Effector memory CD8-positive, alpha-beta T cell (primary cell): ENCODE measurements at regions not wholly inside any gene's neighbourhood (a gene's known extent, or its start where the extent isn't known, plus 50 kb on each side); places are given as distances from the start of the nearest gene placed in this dataset.

Source experiments
- ATAC-seq: fragments of 150-1000 bp; cut with Tn5 transposase; replicated peaks from 2 replicates; pipeline ENCODE4 v1.10.0; 2021; ENCODE audit warnings: mild to moderate bottlenecking, moderate library complexity
- DNase-seq, 3 experiments: peaks; one replicate each; pipeline ENCODE4 v3.0.0; 2021
- H3K27ac Mint-ChIP-seq, 2 donors: one replicate each; pipeline ENCODE4 v1.8.0; 2022; ENCODE audit warnings: mild to moderate bottlenecking in 2 of 2, mixed read lengths in 2 of 2, moderate library complexity in 2 of 2
- H3K27me3 Mint-ChIP-seq, 2 donors: one replicate each; pipeline ENCODE4 v1.8.0; 2022; ENCODE audit warnings: mixed read lengths in 2 of 2
- H3K36me3 Mint-ChIP-seq: one replicate; pipeline ENCODE4 v1.8.0; 2022; ENCODE audit warnings: mild to moderate bottlenecking, moderate library complexity, mixed read lengths; ENCODE audit not compliant: insufficient read depth
- H3K4me1 Mint-ChIP-seq, 2 donors: one replicate each; pipeline ENCODE4 v1.8.0; 2022; ENCODE audit warnings: low read depth in 2 of 2, mixed read lengths in 2 of 2
- H3K4me3 Mint-ChIP-seq, 2 donors: one replicate each; pipeline ENCODE4 v1.8.0; 2022; ENCODE audit warnings: mild to moderate bottlenecking in 2 of 2, mixed read lengths in 2 of 2, moderate library complexity in 2 of 2
- H3K9me3 Mint-ChIP-seq, 2 donors: one replicate each; pipeline ENCODE4 v1.8.0; 2022; ENCODE audit warnings: mixed read lengths in 2 of 2

DNA sequence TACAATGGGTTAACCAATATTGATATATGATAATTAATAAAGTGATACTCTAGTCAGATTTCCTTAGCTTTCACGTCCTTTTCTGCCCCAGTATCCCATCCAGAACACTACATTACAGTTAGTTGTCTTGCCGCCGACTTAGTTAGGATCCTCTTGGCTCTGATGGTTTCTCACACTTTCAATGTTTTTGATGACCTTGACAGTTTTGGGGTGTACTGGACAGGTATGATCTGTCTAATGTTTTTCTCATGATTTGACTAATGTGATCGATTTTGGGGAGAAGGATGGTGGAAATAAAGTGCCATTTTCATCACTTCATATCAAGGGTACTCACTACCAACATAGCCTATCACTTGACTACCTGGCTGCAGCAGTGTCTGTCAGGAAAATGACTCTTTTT lies 245.0 kb upstream of the TMC3 start:
- no peaks in the 10 kb centered on the region for H3K4me1 Mint-ChIP-seq
- no peaks in the 10 kb centered on the region for H3K9me3 Mint-ChIP-seq
- peaks cover 14 to 21% of the 10 kb centered on the region in 2 donors for H3K27me3 Mint-ChIP-seq
- no peak overlapping the region for H3K4me3 Mint-ChIP-seq
- H3K27ac Mint-ChIP-seq, result no peak overlapping the region
- DNase-seq, result no peak
- ATAC-seq, result no peak
- no peaks in the 10 kb centered on the region for H3K36me3 Mint-ChIP-seq

- no peaks in the 10 kb centered on the region for H3K36me3 Mint-ChIP-seq
- H3K27ac Mint-ChIP-seq, result no peak overlapping the region
- H3K27me3 Mint-ChIP-seq, result peaks cover 20 to 22% of the 10 kb centered on the region in 2 donors
- H3K4me3 Mint-ChIP-seq, result no peak overlapping the region
- no peaks in the 10 kb centered on the region for H3K9me3 Mint-ChIP-seq
- no peaks in the 10 kb centered on the region for H3K4me1 Mint-ChIP-seq
- no peak for DNase-seq
- ATAC-seq, result no peak
Measured at GRCh38 chr15:81612631-81613030, 238.6 kb upstream of the TMC3 start.

- no peaks in the 10 kb centered on the region for H3K4me1 Mint-ChIP-seq
- ATAC-seq (no peak), DNase-seq (no peak)
- no peak overlapping the region for H3K4me3 Mint-ChIP-seq
- no peak overlapping the region for H3K27ac Mint-ChIP-seq
- peaks cover 20 to 22% of the 10 kb centered on the region in 2 donors for H3K27me3 Mint-ChIP-seq
- no peaks in the 10 kb centered on the region for H3K9me3 Mint-ChIP-seq
- no peaks in the 10 kb centered on the region for H3K36me3 Mint-ChIP-seq
Measured at GRCh38 chr15:81611679-81612078, 237.7 kb upstream of the TMC3 start.

DNA sequence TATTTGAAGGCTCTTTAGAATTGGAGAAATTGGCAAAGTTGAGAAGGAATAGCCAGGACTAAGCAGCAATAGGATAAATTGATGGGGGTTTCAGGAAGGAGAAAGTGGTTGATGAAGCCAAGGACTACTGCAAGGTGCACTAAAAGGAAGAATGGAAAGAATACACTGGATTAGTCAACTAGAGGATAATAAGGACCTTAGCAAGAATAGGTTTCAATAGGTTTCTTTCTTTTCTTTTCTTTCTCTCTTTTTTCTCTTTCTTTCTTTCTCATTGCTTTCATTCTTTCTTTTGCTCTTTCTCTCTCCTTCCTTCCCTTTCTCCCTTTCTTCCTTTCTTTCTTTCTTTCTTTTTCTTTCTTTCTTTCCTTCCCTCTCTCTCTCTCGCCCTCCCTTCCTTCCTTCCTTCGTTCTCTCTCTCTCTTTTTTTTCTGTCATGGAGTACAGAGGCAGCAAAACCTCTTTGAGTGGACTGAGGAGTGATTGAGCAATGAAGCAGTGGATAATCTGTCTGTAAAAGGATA lies 234.4 kb upstream of the TMC3 start:
- H3K4me1 Mint-ChIP-seq, result no peaks in the 10 kb centered on the region
- no peak overlapping the region for H3K27ac Mint-ChIP-seq
- peaks cover 26 to 29% of the 10 kb centered on the region in 2 donors for H3K27me3 Mint-ChIP-seq
- no peak for DNase-seq
- no peak for ATAC-seq
- no peak overlapping the region for H3K4me3 Mint-ChIP-seq
- no peaks in the 10 kb centered on the region for H3K9me3 Mint-ChIP-seq
- no peaks in the 10 kb centered on the region for H3K36me3 Mint-ChIP-seq

DNA sequence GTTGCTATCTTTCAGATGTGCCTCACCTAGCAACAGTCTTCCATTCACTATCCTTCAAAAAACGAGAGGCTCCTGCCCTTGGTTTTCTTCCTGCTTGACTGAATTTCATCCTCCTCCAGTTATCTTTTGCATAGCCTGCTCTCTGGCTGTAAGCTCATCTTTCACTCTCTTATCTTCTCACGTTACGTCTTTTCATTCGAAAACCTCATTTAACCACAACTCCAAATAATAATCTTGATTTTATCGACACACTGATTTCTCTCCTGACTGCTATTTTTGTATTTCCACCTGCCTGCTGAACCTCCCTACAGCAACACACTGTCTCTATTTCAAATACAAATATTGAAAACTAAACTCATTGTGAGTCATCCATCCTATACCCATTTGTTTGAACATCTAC lies 230.7 kb upstream of the TMC3 start:
- DNase-seq (no peak), ATAC-seq (no peak)
- Mint-ChIP-seq H3K36me3 (no peaks in the 10 kb centered on the region), H3K27ac (no peak overlapping the region), H3K4me3 (no peak overlapping the region), H3K9me3 (peaks cover 4 to 7% of the 10 kb centered on the region in 2 donors), H3K27me3 (peaks cover 10 to 26% of the 10 kb centered on the region in 2 donors), H3K4me1 (no peaks in the 10 kb centered on the region)

DNA sequence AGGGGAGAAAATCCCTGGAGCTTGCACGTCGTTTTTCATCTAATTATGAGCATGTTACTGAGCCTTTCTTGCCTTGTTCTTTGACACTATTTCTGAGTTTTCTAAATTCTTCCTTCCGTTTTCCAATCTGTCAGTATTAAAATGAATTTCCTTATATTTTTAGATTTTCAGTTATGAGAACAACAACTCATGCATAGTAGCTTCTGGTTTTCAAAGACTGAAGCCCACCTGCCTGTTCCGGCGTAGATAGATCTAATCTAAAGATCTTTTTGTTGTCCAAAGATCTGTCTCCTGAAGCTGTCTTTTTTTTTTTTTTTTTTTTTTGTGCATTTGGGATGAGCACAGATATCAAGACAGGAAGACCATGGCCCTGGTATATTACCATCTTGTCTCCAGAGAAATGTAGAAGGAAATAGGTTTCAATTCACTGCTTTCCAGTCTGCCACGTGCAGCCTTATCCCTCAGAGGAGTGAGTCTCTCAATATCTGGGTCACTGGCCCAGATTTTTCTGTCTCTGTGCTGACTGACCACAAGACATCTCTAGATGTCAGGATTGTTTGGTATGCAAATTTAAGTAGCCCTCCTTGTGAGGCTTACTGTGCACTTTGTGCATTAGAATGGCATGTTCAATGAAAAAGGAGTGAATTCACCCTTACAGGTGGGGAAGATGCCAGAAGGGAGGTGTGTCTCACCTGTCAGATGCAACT lies 222.3 kb upstream of the TMC3 start:
- Mint-ChIP-seq H3K9me3 (peaks cover 9 to 14% of the 10 kb centered on the region in 2 donors), H3K27ac (no peak overlapping the region), H3K27me3 (peaks cover 17 to 26% of the 10 kb centered on the region in 2 donors), H3K36me3 (no peaks in the 10 kb centered on the region), H3K4me3 (no peak overlapping the region), H3K4me1 (no peaks in the 10 kb centered on the region)
- no peak for ATAC-seq
- no peak for DNase-seq

GRCh38 chr15:81595752-81596151 lies 221.7 kb upstream of the TMC3 start:
- peaks cover 17 to 23% of the 10 kb centered on the region in 2 donors for H3K27me3 Mint-ChIP-seq
- H3K27ac Mint-ChIP-seq, result no peak overlapping the region
- no peak for DNase-seq
- no peaks in the 10 kb centered on the region for H3K36me3 Mint-ChIP-seq
- peaks cover 8 to 11% of the 10 kb centered on the region in 2 donors for H3K9me3 Mint-ChIP-seq
- no peak for ATAC-seq
- no peak overlapping the region for H3K4me3 Mint-ChIP-seq
- no peaks in the 10 kb centered on the region for H3K4me1 Mint-ChIP-seq

GRCh38 chr15:81589671-81590070 lies 215.7 kb upstream of the TMC3 start:
- Mint-ChIP-seq H3K27ac (no peak overlapping the region), H3K4me3 (no peak overlapping the region), H3K36me3 (no peaks in the 10 kb centered on the region), H3K9me3 (no peaks in the 10 kb centered on the region), H3K27me3 (peaks cover 0 to 11% of the 10 kb centered on the region in 2 donors), H3K4me1 (no peaks in the 10 kb centered on the region)
- DNase-seq (no peak), ATAC-seq (no peak)

DNA sequence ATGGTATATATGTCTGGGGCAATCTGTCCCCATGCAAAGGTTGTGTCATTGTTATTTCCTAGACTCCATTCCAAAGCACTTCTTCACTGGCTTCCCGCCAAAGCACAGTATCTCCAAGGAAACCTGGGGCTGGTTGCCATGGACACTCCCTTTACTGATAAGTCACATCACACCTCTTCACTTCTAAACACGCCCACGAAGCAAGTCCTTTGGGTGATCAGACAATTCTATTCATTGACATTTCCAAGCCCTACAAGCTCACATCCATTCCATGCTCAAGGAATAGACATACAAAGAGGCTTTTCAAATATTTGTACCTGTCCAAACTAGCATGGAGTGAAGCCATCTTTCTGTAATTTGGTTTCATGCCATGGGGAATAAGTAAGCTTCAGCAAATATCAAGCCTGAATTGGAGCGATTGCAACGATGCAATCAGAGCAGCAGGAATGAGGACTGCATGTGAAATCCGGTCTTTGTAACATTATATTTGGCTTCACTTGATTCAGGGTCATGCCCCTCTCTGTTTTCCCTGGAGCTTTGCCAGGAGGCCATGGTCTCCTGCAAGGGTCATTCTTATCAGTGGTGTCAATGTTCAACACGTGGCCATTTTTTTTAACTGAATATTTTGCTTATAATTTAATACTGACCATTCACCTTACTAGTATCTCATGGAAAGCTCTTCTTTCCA lies 201.6 kb upstream of the TMC3 start:
- no peak for DNase-seq

DNA sequence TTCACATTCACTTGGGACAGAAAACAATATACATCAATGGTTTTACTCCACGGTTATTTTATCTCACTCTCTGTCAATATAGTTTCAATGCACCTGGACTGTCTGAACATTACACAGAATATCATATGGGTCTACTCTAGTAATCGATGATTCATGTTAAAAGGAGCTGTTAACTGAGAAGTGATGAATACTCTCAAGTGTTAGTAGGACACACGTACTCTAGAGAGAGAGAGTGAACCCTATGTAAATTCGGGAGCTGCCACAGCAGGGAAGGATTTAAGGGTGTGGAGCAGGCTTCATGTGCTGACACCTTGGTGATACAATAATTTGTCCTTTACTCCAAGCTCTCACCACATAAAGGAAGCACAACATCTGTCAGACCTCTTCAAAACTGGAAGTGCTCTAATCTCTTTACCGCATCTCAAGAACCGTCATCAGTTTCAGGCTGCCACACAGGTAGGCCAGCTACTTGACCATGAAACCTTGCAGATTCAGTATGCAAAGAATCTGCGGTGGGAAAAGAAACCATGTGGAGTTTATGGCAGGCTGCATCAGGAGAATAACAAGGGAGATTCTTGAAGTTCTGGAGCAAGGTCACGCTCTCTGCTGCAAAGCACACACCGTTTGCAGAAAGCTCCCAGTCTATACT lies 199.2 kb upstream of the TMC3 start:
- Mint-ChIP-seq H3K27me3 (peaks cover 8 to 47% of the 10 kb centered on the region in 2 donors), H3K9me3 (no peaks in the 10 kb centered on the region), H3K4me3 (no peak overlapping the region), H3K36me3 (no peaks in the 10 kb centered on the region), H3K27ac (no peak overlapping the region), H3K4me1 (no peaks in the 10 kb centered on the region)
- DNase-seq, result no peak
- ATAC-seq, result no peak

More for the DNA sequence above, 201.6 kb upstream of the TMC3 start:
- H3K36me3 Mint-ChIP-seq, result no peaks in the 10 kb centered on the region
- ATAC-seq, result no peak
- no peak overlapping the region for H3K4me3 Mint-ChIP-seq
- H3K9me3 Mint-ChIP-seq, result no peaks in the 10 kb centered on the region
- H3K27ac Mint-ChIP-seq, result no peak overlapping the region
- no peaks in the 10 kb centered on the region for H3K4me1 Mint-ChIP-seq
- H3K27me3 Mint-ChIP-seq, result peaks cover 8 to 46% of the 10 kb centered on the region in 2 donors

GRCh38 chr15:81572190-81572589 lies 198.2 kb upstream of the TMC3 start:
- Mint-ChIP-seq H3K36me3 (no peaks in the 10 kb centered on the region), H3K9me3 (no peaks in the 10 kb centered on the region), H3K4me3 (no peak overlapping the region), H3K27me3 (peaks cover 8 to 45% of the 10 kb centered on the region in 2 donors), H3K27ac (no peak overlapping the region), H3K4me1 (no peaks in the 10 kb centered on the region)
- DNase-seq (no peak), ATAC-seq (no peak)

GRCh38 chr15:81569286-81570080 lies 195.5 kb upstream of the TMC3 start:
- ATAC-seq (no peak), DNase-seq (no peak)
- Mint-ChIP-seq H3K27me3 (peaks cover 0 to 34% of the 10 kb centered on the region in 2 donors), H3K36me3 (no peaks in the 10 kb centered on the region), H3K9me3 (no peaks in the 10 kb centered on the region), H3K4me3 (no peak overlapping the region), H3K4me1 (no peaks in the 10 kb centered on the region), H3K27ac (no peak overlapping the region)

DNA sequence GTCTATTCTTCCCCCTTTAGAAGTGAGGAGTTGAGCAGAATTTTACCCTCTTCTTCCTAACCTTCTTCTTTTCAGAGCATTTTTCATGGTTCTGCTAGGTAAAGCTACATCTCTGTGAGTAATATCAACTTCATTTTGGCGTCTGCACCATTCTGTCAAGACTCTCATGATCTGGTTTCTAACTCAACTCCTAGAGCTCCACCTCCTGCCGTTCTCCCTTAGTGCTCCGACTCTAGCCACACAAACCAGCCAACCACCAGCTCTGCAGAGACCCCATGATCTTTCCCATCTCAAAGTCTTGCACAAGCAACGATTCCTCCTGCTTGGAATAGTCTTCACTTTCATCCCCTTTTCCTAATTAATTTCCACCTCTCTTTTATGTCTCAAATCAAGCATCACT lies 193.9 kb upstream of the TMC3 start:
- Mint-ChIP-seq H3K27ac (no peak overlapping the region), H3K9me3 (no peaks in the 10 kb centered on the region), H3K4me3 (no peak overlapping the region), H3K36me3 (no peaks in the 10 kb centered on the region), H3K27me3 (peaks cover 0 to 22% of the 10 kb centered on the region in 2 donors), H3K4me1 (no peaks in the 10 kb centered on the region)
- DNase-seq, result no peak
- ATAC-seq, result no peak
